ENCODE measurements at regions not wholly inside any gene's neighbourhood (a gene's known extent, or its start where the extent isn't known, plus 50 kb on each side); places are given as distances from the start of the nearest gene placed in this dataset.

DNA sequence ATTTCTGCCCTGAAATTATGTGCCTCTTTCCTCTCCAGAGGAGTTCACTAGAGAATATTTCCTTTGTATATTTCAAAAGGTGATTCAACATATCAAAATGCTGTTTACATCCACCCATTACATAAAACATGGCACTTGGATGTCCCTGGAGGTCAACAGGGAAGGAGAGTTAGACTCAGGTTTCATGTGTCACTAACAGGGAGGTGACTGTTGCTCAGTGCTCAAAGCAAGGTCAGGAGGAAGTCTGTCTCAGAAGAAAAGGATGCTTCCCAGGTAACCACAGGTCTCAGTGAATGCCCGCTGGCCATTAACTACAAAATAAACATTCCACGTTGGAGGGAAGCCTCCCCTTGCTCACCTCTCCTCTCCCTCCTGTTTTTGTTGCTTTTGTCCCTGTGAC lies 198.6 kb downstream of the AXIN2 start:
- no peak for DNase-seq

- no peak for DNase-seq
Observed at GRCh38 chr17:65360961-65361552, 200.4 kb downstream of the AXIN2 start.

- DNase-seq = no peak
Observed at GRCh38 chr17:65359016-65359415, 202.4 kb downstream of the AXIN2 start.

GRCh38 chr17:65356536-65356935 lies 204.9 kb downstream of the AXIN2 start:
- no peak for DNase-seq

GRCh38 chr17:65355246-65355645 lies 206.2 kb downstream of the AXIN2 start:
- DNase-seq = no peak

- DNase-seq = no peak
Observed at GRCh38 chr17:65349916-65350315, 211.5 kb downstream of the AXIN2 start.

GRCh38 chr17:65346166-65346565 lies 209.0 kb downstream of the RGS9 start:
- DNase-seq = no peak

GRCh38 chr17:65345261-65346005 lies 208.3 kb downstream of the RGS9 start:
- peak; percentile 31 for DNase-seq

- no peak for DNase-seq
Observed at GRCh38 chr17:65340401-65340800, 203.2 kb downstream of the RGS9 start.

DNA sequence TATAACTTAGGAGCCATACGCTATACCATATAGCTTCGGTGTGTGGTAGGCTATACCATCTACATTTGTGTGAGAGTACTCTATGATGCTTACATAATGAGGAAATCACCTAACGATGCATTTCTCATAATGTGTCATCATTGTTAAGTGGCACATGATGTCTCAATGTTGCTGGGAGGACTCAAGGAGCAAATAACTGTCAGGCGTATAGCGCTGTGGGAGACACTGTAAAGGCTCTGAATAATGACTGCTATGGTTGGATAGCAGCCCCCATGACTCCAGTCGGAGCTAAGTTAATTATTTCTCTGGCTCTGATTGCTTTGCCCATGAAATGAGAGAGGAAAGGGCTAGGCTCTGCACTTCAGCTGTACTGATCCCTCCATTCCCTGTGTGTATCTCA lies 197.2 kb downstream of the RGS9 start:
- DNase-seq = no peak

DNA sequence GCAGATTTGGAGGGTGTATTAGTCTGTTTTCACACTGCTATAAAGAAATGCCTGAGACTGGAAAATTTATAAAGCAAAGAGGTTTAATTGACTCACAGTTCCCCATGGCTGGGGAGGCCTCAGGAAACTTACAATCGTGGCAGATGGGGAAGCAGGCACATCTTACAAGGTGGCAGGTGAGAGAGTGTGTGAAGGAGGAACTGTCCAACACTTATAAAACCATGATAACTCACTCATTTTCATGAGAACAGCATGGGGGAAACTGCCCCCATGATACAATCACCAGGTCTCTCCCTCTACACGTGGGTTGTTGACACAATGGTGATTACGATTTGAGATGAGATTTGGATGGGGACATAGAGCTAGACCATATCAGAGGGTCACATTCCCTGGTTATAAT lies 195.6 kb downstream of the RGS9 start:
- no peak for DNase-seq

DNA sequence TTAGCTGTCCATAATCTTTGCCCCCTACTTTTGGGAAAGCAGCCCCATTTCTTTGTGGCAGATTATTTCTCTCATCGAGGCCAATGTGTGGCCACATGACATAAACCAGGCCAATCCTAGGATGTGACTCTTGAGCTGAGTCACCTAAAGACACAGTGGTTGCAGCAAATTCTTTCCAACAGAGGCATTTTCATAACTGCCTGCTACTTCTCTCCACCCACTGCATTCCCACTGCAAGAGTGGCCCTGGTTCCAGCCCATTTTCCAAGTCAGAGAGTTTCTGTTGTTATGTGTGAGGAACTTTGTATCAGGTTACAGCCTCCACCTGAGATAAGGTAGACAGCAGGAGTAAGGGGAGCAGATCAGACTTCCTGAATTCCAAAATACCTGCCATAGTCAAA lies 195.2 kb downstream of the RGS9 start:
- DNase-seq = no peak

GRCh38 chr17:65328567-65328966 lies 191.4 kb downstream of the RGS9 start:
- DNase-seq = no peak

- DNase-seq = no peak
Observed at GRCh38 chr17:65324611-65325342, 187.6 kb downstream of the RGS9 start.

GRCh38 chr17:65323049-65323448 lies 185.9 kb downstream of the RGS9 start:
- no peak for DNase-seq

DNA sequence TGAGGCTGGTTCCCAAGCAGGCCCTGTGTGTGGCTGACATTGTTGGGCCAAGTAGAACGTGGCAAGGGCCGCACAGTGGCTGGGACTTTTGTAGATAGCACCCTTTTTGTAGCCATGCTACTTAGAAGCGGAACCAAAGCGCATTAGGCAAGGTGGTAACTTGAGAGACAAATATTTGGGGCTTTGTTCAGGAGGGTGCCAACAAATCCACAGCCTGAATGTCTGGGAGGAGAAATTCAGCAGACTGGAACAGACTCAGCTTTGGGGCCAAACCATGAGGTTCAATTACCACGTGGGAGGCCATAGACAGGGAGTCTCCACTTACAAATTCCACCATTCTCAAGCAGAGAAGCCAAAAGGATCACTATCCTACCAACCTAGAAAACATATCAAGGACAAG lies 183.7 kb downstream of the RGS9 start:
- no peak for DNase-seq

- no peak for DNase-seq
Observed at GRCh38 chr17:65314212-65314611, 177.0 kb downstream of the RGS9 start.

DNA sequence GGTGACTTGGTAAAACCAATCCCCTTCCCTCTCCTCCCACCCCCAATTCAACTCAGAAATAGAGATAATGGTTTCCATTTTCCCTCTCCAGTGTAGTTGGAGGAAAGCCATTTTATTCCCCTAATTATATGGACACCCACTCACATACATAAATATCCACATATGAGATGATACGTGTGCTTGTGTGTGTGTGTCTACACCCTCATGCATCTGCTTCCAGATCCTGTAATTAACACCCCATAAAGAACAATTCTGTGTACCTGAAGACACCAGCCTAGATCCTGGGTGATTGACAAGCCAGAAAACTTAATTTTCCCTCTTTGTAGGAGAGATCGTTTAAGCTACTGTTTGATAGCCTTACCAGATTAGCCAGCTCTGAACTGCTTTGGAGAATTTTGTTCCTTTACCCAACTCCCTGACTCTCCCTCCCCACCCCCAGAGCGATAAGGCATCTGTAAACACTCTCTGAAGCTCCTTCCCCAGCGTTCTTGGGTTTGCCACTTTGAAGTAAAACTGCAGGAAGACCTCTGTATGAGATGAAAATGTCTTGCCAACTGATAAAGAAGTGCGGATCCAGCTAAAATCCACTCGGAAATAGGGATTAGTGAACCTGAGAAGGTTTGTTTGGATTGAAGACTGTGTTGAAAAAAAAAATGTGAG lies 175.7 kb downstream of the RGS9 start:
- no peak for DNase-seq

GRCh38 chr17:65311261-65311660 lies 174.1 kb downstream of the RGS9 start:
- DNase-seq = no peak

DNA sequence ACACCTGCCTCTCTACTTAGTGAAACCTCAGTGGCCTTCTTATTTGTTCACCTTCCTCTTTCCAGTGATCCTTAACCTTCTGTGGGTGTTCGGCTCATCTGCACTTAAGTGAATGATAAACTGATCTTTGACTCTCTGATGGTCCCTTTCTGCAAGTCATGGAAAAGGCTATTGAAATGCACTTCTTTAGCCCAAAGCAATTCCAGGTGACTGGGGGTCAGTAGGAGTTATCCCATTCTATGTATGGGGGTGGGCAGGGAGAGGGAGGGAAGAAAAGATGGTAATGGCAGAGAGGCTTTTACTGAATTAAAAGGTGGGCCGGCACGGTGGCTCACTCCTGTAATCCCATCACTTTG lies 170.8 kb downstream of the RGS9 start:
- DNase-seq = no peak

- DNase-seq = no peak
Observed at GRCh38 chr17:65307081-65307960, 170.2 kb downstream of the RGS9 start.

- DNase-seq = no peak
Observed at GRCh38 chr17:65305778-65306177, 168.6 kb downstream of the RGS9 start.

DNA sequence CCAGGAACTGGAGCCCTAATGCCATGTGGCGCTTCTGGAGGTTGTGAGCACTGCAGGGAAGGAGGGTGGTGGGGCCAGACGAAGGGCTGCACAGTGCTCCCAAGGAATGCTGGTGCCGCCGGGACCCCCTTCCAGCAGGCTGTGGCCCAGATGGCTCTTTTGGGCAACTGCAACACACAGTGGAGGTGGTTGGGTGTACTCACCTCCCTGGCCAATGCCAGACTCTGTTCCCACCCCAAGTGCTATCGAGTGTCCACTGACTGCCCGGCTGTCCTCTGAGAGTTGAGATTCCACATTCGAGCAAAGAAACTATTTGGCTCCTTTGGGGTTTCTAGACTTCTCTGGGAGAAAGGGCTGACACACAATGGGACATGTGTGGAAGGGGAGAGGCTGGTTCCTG lies 167.9 kb downstream of the RGS9 start:
- no peak for DNase-seq
